IPS-20b (cell line): ENCODE measurements at regions not wholly inside any gene's neighbourhood (a gene's known extent, or its start where the extent isn't known, plus 50 kb on each side); places are given as distances from the start of the nearest gene placed in this dataset.

Source experiments
- H3K27ac ChIP-seq: one replicate; pipeline ENCODE4 v1.5.1; 2013; ENCODE audit warnings: low read length
- H3K27me3 ChIP-seq: 2 replicates; pipeline ENCODE4 v1.6.1; 2013; ENCODE audit warnings: mild to moderate bottlenecking, low read length, inconsistent platforms; ENCODE audit not compliant: insufficient read depth
- H3K36me3 ChIP-seq: 2 replicates; pipeline ENCODE4 v1.6.1; 2013; ENCODE audit warnings: low read depth, mild to moderate bottlenecking, inconsistent platforms, low read length, moderate library complexity; ENCODE audit not compliant: insufficient read depth
- H3K4me1 ChIP-seq: 2 replicates; pipeline ENCODE4 v1.6.1; 2013; ENCODE audit warnings: mild to moderate bottlenecking, control low read depth, inconsistent platforms, low read length, moderate library complexity; ENCODE audit not compliant: insufficient read depth
- H3K4me3 ChIP-seq: 2 replicates; pipeline ENCODE4 v1.5.1; 2013; ENCODE audit warnings: mild to moderate bottlenecking, low read length, inconsistent platforms
- H3K9ac ChIP-seq: 2 replicates; pipeline ENCODE4 v1.6.1; 2013; ENCODE audit warnings: low read depth, mild to moderate bottlenecking, inconsistent platforms, low read length, moderate library complexity
- H3K9me3 ChIP-seq: 2 replicates; pipeline ENCODE4 v1.6.1; 2013; ENCODE audit warnings: mild to moderate bottlenecking, low read depth, low read length, inconsistent platforms; ENCODE audit not compliant: insufficient read depth

DNA sequence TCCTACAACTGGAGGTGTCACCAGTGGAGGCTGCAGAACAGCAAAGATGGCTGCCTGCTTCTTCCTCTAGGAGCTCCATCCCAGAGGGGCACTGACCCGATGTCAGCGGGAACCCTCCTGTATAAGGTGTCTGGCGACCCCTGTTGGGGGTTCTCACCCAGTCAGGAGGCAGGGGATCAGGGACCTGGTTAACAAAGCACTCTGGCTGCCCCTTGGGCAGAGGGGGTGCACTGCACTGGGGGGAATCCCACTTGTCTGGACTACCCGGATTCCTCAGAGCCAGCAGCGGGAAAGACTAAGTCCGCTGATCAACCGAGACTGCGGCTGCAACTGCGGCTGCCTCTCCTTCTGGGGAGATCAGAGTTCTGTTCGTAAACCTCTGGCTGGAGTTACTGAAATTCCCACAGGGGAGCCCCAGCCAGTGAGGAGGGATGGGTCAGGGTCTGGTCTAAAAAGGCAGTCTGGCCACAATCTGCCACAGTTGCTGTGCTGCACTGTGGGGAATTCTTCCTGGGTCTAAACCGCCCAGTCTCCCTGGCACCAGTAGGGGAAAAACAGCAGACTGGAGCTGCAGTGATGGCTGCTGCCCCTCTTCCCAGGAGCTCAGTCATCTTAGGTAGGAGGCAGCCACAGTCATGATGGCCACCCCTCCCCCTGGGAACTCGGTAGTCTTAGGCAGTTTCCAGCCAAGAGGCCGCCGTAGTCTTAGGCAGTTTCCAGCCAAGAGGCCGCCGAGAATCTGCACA, 213.4 kb downstream of the CYB561 start:
- no peak overlapping the region for H3K4me3 ChIP-seq
- no peaks in the 10 kb centered on the region for H3K27me3 ChIP-seq
- no peak overlapping the region for H3K27ac ChIP-seq
- no peaks in the 10 kb centered on the region for H3K4me1 ChIP-seq
- no peaks in the 10 kb centered on the region; the same call in 1 of the 2 replicates for H3K9me3 ChIP-seq
- no peaks in the 10 kb centered on the region for H3K36me3 ChIP-seq
- no peak overlapping the region for H3K9ac ChIP-seq

DNA sequence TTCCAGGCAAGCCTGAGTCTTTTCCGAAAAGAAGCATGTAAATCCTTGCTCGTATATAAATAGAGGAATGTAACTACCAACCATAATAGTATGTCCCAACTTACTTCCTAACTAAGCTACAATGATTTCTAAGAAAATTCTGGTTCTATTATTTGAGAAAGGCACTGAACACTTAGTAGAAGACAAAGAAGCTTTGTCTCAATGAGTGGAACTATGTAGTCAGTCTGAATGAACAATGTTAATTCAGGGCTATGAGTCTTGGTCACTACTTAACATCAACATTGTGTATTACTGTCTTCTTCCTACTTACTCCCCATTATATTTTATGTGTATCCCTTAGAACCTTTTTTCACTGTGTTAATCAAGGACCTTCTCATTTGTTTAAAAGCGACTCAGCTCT, 206.0 kb downstream of the CYB561 start:
- no peak overlapping the region for H3K27ac ChIP-seq
- no peak overlapping the region for H3K9ac ChIP-seq
- no peaks in the 10 kb centered on the region for H3K4me1 ChIP-seq
- no peaks in the 10 kb centered on the region for H3K36me3 ChIP-seq
- H3K4me3 ChIP-seq = no peak overlapping the region
- H3K27me3 ChIP-seq = no peaks in the 10 kb centered on the region
- H3K9me3 ChIP-seq = no peaks in the 10 kb centered on the region

DNA sequence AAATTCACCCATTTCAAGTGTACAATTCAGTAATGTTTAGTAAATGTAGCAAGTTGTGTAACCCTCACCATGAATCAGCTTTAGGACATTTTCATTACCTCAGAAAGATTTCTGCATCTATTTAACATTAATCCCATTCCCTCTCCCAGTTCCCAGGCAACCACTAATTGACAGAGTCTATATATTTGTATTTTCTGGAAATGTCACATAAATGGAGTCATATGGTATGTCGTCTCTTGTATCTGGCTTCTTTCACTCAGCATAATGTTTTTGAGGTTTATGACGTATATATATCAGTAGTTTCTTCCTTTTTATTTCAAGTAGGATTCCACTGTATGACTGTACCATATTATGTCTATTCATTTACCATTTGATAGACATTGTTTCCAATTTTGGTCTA, 199.8 kb downstream of the CYB561 start:
- Histone ChIP-seq H3K36me3 (no peaks in the 10 kb centered on the region), H3K27me3 (no peaks in the 10 kb centered on the region), H3K4me1 (no peaks in the 10 kb centered on the region; the same call in 1 of the 2 replicates), H3K27ac (no peak overlapping the region), H3K9ac (no peak overlapping the region), H3K4me3 (no peak overlapping the region), H3K9me3 (no peaks in the 10 kb centered on the region)

DNA sequence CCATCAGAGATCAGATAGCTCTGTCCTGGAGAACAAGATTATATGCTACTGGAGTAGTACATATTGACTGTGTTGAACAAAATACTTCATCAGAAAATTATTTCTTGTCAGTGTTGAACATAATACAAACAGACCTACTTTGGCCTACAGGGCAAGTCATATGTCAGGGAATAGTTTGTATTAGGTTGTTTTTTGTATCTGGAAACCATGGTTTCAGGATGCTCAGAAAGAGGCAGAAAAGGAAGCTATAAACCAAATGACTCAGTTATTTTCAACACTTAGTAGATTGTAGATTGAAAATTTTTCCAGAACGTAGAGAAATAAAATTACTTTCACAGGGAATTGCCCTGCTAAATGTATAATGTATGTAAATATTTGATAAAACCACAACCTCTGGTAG, 198.4 kb downstream of the CYB561 start:
- Histone ChIP-seq H3K9me3 (no peaks in the 10 kb centered on the region), H3K27ac (no peak overlapping the region), H3K36me3 (no peaks in the 10 kb centered on the region), H3K27me3 (no peaks in the 10 kb centered on the region), H3K4me1 (no peaks in the 10 kb centered on the region; the same call in 1 of the 2 replicates), H3K9ac (no peak overlapping the region), H3K4me3 (no peak overlapping the region)

DNA sequence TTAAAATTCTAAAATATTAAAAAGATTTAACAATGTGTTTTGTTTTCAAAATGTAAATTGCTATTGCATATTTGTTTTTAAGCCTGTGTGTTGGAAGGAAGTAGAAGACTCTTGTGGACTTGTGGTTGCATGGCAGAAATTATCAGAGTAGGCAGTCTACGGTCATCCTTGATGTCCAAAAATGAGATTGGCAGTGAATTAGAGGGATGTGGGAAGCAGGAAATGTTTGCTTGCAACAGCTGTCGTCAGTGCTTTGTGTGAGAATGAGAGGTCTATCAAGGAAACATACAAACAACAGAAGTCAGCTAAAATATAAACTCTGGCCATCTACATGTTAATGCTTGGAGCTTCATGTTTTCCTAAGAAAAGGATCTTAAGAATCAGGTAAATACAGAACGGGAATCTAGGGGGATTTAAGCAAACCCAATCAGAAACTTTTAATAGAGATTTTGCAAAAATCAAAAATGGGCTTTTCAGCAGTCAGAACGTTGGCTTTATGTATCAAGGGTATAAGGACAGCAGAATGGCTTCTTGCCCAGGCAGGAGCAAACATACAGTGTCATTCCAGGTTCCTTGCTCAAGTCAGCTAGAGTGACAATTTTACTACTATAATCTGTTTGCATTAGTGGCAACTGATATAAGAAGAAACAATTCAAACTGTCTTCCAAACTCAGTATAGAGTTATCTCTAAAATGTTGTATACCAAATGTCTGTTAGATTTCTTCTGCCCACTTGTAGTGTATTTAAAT, 196.7 kb downstream of the CYB561 start:
- H3K27ac ChIP-seq = no peak overlapping the region
- H3K36me3 ChIP-seq = no peaks in the 10 kb centered on the region
- H3K27me3 ChIP-seq = no peaks in the 10 kb centered on the region
- H3K9me3 ChIP-seq = no peaks in the 10 kb centered on the region
- no peak overlapping the region for H3K4me3 ChIP-seq
- H3K9ac ChIP-seq = no peak overlapping the region
- H3K4me1 ChIP-seq = no peaks in the 10 kb centered on the region; the same call in 1 of the 2 replicates

DNA sequence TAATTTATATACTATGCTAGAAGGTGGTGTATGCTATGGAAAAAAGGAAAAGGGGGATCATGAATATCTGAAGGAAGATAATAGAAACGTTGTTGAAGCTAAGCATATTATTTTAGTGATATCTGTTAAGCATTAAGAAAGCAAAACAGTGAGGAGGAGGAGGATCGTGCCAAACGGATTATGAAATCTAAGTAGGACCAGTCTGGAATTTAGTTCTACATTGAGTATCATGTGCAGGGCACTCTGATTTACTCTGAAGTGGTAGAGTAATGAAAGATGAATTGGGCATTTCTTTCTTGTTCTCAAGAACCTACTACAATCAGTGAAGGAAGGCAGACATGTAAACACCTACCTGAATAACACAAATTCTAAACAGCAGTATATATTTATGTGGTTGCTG, 195.3 kb downstream of the CYB561 start:
- no peaks in the 10 kb centered on the region for H3K36me3 ChIP-seq
- no peak overlapping the region for H3K4me3 ChIP-seq
- H3K9ac ChIP-seq = no peak overlapping the region
- no peaks in the 10 kb centered on the region; the same call in 1 of the 2 replicates for H3K4me1 ChIP-seq
- H3K9me3 ChIP-seq = no peaks in the 10 kb centered on the region
- no peaks in the 10 kb centered on the region for H3K27me3 ChIP-seq
- no peak overlapping the region for H3K27ac ChIP-seq

DNA sequence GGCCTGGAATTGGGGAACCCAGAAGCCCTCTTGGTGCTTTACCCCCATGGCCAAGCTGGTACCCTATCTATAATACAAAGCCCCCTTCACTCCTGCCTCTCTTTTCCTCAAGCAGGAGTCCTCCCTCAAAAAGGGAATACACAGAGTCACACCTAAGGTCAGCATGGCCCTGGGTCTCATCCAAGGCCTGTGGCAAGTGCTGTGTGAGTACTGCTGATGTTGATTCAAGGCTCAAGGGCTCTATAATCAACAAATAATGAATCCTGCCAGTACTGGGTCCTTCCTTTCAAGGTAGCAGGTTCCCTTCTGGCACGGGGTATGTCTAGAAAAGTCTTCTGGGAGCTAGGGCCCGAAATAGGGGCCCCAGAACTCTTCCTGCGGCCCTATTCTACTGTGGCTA, 187.3 kb downstream of the CYB561 start:
- H3K9ac ChIP-seq = no peak overlapping the region
- H3K27me3 ChIP-seq = no peaks in the 10 kb centered on the region
- H3K4me3 ChIP-seq = no peak overlapping the region
- no peaks in the 10 kb centered on the region for H3K4me1 ChIP-seq
- no peaks in the 10 kb centered on the region for H3K9me3 ChIP-seq
- no peak overlapping the region for H3K27ac ChIP-seq
- no peaks in the 10 kb centered on the region for H3K36me3 ChIP-seq

DNA sequence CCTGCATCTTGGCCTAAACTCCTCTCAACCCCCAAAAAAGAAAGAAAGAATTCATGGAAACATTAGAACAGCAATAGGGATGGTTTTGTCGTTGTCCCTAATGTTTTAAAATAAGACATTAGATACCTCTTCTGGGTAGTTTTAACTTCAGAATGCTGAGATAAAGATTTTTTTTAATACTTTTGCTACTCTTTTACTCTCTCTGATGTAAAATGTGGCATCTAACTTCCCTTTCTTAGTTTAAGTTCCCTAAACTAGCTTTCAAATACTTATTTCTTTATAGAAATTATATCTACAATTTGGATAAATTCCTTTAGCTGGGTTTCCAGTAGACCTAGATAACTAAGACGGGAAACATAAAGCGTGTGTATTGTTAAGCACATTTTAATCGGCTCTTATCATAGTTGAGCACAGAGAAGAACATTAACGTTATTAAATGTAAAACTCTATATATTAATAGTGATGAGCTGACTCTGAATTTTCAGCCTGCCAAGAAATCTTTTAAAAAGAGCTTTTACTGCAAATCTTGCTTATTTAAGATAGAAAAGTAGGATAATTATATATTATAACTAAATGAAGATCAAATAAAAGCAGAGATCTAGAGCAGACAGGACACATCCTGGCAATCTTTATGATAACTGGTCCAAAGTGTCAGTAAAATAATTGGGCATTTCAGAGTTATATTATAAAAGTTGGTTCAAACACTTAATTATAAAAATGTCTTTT, 183.2 kb downstream of the CYB561 start:
- Histone ChIP-seq H3K9me3 (no peaks in the 10 kb centered on the region), H3K27ac (no peak overlapping the region), H3K9ac (no peak overlapping the region), H3K36me3 (no peaks in the 10 kb centered on the region), H3K4me1 (no peaks in the 10 kb centered on the region), H3K4me3 (no peak overlapping the region), H3K27me3 (no peaks in the 10 kb centered on the region)

DNA sequence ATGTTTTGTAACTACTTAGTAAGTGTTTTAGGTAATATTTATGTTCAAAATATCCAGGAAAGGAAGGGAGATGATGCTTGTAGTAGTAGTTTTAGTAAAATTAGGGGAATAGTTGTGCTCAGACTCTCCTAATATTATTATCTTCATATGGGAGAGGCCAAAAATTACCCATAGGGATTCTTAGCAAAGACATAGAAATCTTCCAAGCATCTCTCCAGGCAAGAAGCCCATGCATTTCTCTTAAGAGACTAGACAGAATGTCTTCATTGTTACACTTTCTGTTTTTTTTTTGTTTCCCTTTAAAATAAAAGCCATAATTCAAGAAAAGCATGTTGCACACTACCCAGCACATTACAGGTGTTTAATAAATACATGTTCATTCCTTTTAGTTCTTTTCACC, 180.6 kb downstream of the CYB561 start:
- Histone ChIP-seq H3K4me3 (no peak overlapping the region), H3K36me3 (no peaks in the 10 kb centered on the region), H3K27me3 (no peaks in the 10 kb centered on the region), H3K9ac (no peak overlapping the region), H3K27ac (no peak overlapping the region), H3K9me3 (no peaks in the 10 kb centered on the region), H3K4me1 (no peaks in the 10 kb centered on the region)

DNA sequence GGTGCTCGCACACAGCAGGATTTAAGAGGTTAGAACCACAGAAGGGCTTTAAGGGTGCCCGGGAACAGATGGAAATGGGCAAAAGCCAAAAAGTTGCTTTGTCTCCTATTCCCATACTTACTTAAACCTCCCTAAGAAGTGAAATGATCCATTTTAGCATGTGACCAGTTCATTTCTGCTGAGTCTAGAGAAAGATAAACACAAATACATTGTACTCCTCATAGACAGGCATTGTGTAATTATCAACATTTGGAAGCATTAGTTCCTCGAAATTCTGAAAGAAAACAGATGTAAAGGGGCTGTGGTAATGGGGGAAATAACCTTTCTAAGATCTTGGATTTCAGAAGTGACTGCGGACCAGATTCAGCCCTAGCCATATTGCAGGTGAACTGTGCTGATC, 178.3 kb downstream of the CYB561 start:
- H3K9ac ChIP-seq = no peak overlapping the region
- H3K27ac ChIP-seq = no peak overlapping the region
- no peaks in the 10 kb centered on the region for H3K9me3 ChIP-seq
- no peaks in the 10 kb centered on the region for H3K4me1 ChIP-seq
- H3K4me3 ChIP-seq = no peak overlapping the region
- H3K36me3 ChIP-seq = no peaks in the 10 kb centered on the region
- H3K27me3 ChIP-seq = no peaks in the 10 kb centered on the region

DNA sequence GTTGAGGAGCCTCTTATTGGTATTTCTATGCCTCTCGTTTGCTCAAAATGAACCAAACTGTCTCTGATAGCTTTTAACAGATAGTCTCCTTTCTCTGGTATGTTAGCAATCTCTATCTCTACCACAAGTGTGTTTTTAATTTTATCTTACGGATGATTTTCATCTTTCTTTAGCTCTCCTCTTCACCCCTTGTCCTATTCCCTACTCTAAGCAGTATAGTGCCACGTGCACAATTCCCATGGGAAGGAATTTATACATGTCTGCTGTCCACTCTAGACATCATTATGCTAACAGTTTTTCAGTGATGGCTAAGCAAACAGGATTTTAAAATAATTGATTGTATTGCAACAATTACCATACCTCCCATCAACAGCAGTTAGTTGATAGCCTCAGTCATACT, 177.3 kb downstream of the CYB561 start:
- peaks cover 3% of the 10 kb centered on the region; the same call in 1 of the 2 replicates for H3K4me1 ChIP-seq
- no peak overlapping the region for H3K4me3 ChIP-seq
- no peak overlapping the region for H3K9ac ChIP-seq
- no peaks in the 10 kb centered on the region for H3K9me3 ChIP-seq
- no peaks in the 10 kb centered on the region for H3K36me3 ChIP-seq
- no peak overlapping the region for H3K27ac ChIP-seq
- no peaks in the 10 kb centered on the region for H3K27me3 ChIP-seq
